Stimulated activated effector memory CD8-positive, alpha-beta T cell treated with anti-CD3 and anti-CD28 coated beads, Interleukin-12 subunit alpha, Interleukin-12 subunit beta, amount 100 ng/mL, for 72 hours (primary cell): ENCODE measurements at regions not wholly inside any gene's neighbourhood (a gene's known extent, or its start where the extent isn't known, plus 50 kb on each side); places are given as distances from the start of the nearest gene placed in this dataset.

Experiments
- ATAC-seq: fragments of 150-1000 bp; cut with Tn5 transposase; 2 replicates; pipeline ENCODE4 v1.10.0; 2021
- DNase-seq, 2 donors: peaks; one replicate each; pipeline ENCODE4 v3.0.0; 2021 to 2022; ENCODE audit warnings: low spot score in 2 of 2
- H3K27ac Mint-ChIP-seq: one replicate; pipeline ENCODE4 v1.8.0; 2022; ENCODE audit warnings: mild to moderate bottlenecking, mixed read lengths
- H3K36me3 Mint-ChIP-seq: one replicate; pipeline ENCODE4 v1.8.0; 2022; ENCODE audit warnings: mild to moderate bottlenecking, mixed read lengths
- H3K4me1 Mint-ChIP-seq: one replicate; pipeline ENCODE4 v1.8.0; 2022; ENCODE audit warnings: mixed read lengths
- H3K4me3 Mint-ChIP-seq: one replicate; pipeline ENCODE4 v1.8.0; 2022; ENCODE audit warnings: mild to moderate bottlenecking, mixed read lengths
- H3K9me3 Mint-ChIP-seq: one replicate; pipeline ENCODE4 v1.8.0; 2022; ENCODE audit warnings: mixed read lengths

DNA sequence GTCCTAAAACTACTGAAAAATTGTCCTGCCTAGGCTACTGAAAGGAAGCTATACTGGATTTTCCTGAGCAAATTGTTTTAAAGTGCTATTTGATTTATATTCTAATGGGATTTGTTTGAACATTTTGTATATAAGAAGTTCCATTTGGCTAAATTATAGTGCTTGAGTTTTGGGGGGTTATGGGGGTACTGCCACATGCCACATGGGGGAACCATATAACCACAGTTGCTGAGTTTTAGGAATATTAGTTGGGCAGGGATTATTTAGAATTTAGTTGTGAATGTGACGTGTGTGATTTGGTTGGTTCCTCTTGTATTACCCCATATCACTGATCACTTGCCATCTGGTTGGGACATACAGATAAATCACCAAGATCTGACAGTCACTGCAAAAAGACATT lies 224.5 kb upstream of the TAPT1 start:
- Mint-ChIP-seq H3K4me3 (no peak overlapping the region), H3K36me3 (no peaks in the 10 kb centered on the region), H3K27ac (no peak overlapping the region), H3K4me1 (no peaks in the 10 kb centered on the region), H3K9me3 (no peaks in the 10 kb centered on the region)
- DNase-seq (no peak), ATAC-seq (no peak)

- ATAC-seq (no peak), DNase-seq (no peak)
- no peak overlapping the region for H3K27ac Mint-ChIP-seq
- no peaks in the 10 kb centered on the region for H3K9me3 Mint-ChIP-seq
- no peaks in the 10 kb centered on the region for H3K36me3 Mint-ChIP-seq
- H3K4me3 Mint-ChIP-seq, result no peak overlapping the region
- no peaks in the 10 kb centered on the region for H3K4me1 Mint-ChIP-seq
Observed at GRCh38 chr4:16450031-16450430, 223.8 kb upstream of the TAPT1 start.

- H3K4me1 Mint-ChIP-seq, result no peaks in the 10 kb centered on the region
- no peaks in the 10 kb centered on the region for H3K36me3 Mint-ChIP-seq
- no peaks in the 10 kb centered on the region for H3K9me3 Mint-ChIP-seq
- no peak overlapping the region for H3K4me3 Mint-ChIP-seq
- no peak overlapping the region for H3K27ac Mint-ChIP-seq
- ATAC-seq, result no peak
- DNase-seq, result no peak
Observed at GRCh38 chr4:16449406-16449805, 223.1 kb upstream of the TAPT1 start.

DNA sequence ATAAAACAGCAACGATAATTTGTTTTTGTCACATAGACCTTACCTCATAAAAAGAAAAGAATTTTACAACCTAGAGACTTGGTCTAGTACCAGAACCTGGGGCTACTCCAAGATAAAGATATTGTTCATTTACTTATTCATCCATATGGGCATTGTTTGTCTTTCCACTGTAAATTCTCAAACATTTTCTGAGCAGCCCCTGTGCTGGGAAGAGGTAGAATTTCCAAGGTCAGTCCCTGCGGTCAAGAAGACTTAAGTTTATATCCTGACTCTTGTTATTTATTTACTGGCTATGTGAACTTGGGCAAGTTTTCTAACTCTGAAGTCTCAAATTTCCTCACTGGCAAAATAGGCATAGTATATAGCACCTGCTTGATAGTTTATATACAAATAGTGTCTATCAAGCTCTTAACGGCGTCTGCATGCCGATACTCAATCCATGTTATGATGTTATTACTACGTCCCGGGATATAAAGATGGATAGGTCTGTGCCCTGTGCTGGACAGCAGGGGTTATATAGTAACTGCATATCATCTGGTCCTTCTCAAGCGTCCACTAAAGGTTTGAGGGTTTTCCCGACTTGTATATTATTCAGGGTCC lies 222.1 kb upstream of the TAPT1 start:
- H3K4me3 Mint-ChIP-seq, result no peak overlapping the region
- H3K4me1 Mint-ChIP-seq, result no peaks in the 10 kb centered on the region
- H3K36me3 Mint-ChIP-seq, result no peaks in the 10 kb centered on the region
- no peak for DNase-seq
- H3K27ac Mint-ChIP-seq, result no peak overlapping the region
- H3K9me3 Mint-ChIP-seq, result no peaks in the 10 kb centered on the region
- no peak for ATAC-seq

DNA sequence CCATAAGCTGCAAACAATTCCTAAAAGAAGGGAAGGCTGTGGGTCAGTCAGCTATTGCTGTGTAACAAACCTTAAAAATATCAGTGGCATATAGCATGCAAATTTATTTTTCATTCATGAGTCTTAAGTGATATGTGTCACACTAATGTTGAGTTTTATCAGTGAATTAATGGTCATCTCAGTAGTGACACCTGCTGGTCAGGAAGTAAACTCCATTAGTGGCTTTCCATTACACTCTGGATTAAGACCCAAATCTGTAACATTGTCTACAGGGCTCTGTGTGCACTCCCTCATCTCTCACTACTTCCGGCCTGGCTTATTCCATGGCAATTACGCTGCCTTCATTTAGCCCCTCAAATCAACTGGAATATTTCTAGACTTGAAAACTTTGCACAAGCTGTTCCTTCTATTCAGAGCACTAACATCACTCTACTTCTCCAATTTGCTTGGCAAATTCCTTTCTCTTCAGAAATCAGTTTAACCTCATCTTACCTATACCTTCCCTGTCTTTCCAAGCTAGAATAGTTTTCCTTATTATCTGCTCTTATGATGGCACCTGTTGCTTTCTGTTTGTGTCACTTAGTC lies 217.3 kb upstream of the TAPT1 start:
- peak; percentile 55 for ATAC-seq

GRCh38 chr4:16442296-16442695 lies 216.0 kb upstream of the TAPT1 start:
- DNase-seq (no peak), ATAC-seq (no peak)
- no peaks in the 10 kb centered on the region for H3K36me3 Mint-ChIP-seq
- H3K27ac Mint-ChIP-seq, result no peak overlapping the region
- no peaks in the 10 kb centered on the region for H3K4me1 Mint-ChIP-seq
- no peak overlapping the region for H3K4me3 Mint-ChIP-seq
- peaks cover 2% of the 10 kb centered on the region for H3K9me3 Mint-ChIP-seq

More for the DNA sequence above, 217.3 kb upstream of the TAPT1 start:
- H3K4me3 Mint-ChIP-seq, result no peak overlapping the region
- H3K4me1 Mint-ChIP-seq, result no peaks in the 10 kb centered on the region
- peaks cover under 1% of the 10 kb centered on the region for H3K9me3 Mint-ChIP-seq
- H3K27ac Mint-ChIP-seq, result no peak overlapping the region
- no peaks in the 10 kb centered on the region for H3K36me3 Mint-ChIP-seq
- no peak for DNase-seq

GRCh38 chr4:16439768-16440167 lies 213.5 kb upstream of the TAPT1 start:
- Mint-ChIP-seq H3K27ac (no peak overlapping the region), H3K9me3 (peaks cover 2% of the 10 kb centered on the region), H3K4me3 (no peak overlapping the region), H3K36me3 (no peaks in the 10 kb centered on the region), H3K4me1 (no peaks in the 10 kb centered on the region)
- DNase-seq (no peak), ATAC-seq (no peak)

DNA sequence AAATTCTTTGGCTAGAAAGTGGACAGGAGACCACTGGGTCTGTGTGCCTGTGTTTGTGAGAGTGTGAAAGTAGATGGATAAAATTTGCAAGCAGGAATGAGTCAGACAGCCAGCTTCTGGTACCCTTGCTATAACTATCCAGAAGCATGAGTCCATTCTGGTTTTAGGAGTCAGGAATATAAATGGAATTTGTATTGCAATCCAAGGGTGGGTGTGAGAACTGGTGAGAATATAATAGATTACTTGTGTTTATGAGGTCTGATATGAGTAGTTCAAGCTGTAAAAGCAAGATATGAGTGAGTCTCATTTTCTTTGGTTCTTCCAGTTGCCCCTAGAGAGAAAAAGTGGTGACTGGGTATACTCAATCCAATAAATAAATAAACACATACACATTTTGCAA lies 212.7 kb upstream of the TAPT1 start:
- Mint-ChIP-seq H3K27ac (no peak overlapping the region), H3K4me1 (no peaks in the 10 kb centered on the region), H3K4me3 (no peak overlapping the region), H3K9me3 (peaks cover 2% of the 10 kb centered on the region), H3K36me3 (no peaks in the 10 kb centered on the region)
- ATAC-seq (no peak), DNase-seq (no peak)

GRCh38 chr4:16437836-16438235 lies 211.6 kb upstream of the TAPT1 start:
- Mint-ChIP-seq H3K27ac (no peak overlapping the region), H3K4me1 (no peaks in the 10 kb centered on the region), H3K9me3 (peaks cover 2% of the 10 kb centered on the region), H3K4me3 (no peak overlapping the region), H3K36me3 (no peaks in the 10 kb centered on the region)
- ATAC-seq (no peak), DNase-seq (no peak)

DNA sequence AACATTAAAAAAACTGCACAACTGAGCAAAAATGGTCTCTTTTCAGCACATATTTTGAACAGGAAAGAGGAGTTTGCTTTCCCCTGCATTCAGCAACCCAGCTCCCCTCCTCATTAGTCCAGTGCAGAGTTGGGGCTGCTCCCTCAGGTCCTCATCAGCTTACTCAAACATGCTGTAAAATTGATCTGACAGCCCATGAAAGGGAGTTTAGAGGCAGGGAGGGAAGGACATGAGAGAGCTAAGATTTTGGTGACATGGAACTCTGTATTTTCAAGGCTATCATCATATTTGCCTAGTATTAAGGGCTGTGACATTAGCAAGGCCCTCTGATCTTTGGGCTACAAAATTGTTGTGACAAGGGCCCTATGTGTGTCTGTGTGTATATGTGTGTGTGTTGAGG lies 205.6 kb upstream of the TAPT1 start:
- DNase-seq, result no peak
- H3K27ac Mint-ChIP-seq, result no peak overlapping the region
- no peaks in the 10 kb centered on the region for H3K4me1 Mint-ChIP-seq
- no peaks in the 10 kb centered on the region for H3K36me3 Mint-ChIP-seq
- no peak for ATAC-seq
- H3K4me3 Mint-ChIP-seq, result no peak overlapping the region
- H3K9me3 Mint-ChIP-seq, result no peaks in the 10 kb centered on the region

GRCh38 chr4:16418814-16419213 lies 192.5 kb upstream of the TAPT1 start:
- H3K4me1 Mint-ChIP-seq, result no peaks in the 10 kb centered on the region
- no peak overlapping the region for H3K4me3 Mint-ChIP-seq
- H3K9me3 Mint-ChIP-seq, result peaks cover 3% of the 10 kb centered on the region
- H3K36me3 Mint-ChIP-seq, result no peaks in the 10 kb centered on the region
- ATAC-seq (no peak), DNase-seq (no peak)
- H3K27ac Mint-ChIP-seq, result no peak overlapping the region

DNA sequence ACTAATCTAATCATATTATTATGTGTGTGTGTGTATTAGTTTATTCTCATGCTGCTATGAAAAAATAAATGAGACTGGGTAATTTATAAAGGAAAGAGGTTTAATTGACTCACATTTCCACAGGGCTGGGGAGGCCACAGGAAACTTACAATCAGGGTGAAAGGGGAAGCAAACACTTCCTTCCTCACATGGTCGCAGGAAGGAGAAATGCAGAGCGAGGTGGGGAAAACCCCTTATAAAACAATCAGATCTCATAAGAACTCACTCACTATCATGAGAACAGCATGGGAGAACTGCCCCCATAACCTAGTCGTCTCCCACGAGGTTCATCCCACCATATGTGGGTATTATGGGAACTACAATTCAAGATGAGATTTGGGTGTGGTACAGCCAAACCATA lies 190.9 kb upstream of the TAPT1 start:
- Mint-ChIP-seq H3K36me3 (no peaks in the 10 kb centered on the region), H3K27ac (no peak overlapping the region), H3K4me3 (no peak overlapping the region), H3K4me1 (no peaks in the 10 kb centered on the region), H3K9me3 (peaks cover 3% of the 10 kb centered on the region)
- no peak for ATAC-seq
- DNase-seq, result no peak

DNA sequence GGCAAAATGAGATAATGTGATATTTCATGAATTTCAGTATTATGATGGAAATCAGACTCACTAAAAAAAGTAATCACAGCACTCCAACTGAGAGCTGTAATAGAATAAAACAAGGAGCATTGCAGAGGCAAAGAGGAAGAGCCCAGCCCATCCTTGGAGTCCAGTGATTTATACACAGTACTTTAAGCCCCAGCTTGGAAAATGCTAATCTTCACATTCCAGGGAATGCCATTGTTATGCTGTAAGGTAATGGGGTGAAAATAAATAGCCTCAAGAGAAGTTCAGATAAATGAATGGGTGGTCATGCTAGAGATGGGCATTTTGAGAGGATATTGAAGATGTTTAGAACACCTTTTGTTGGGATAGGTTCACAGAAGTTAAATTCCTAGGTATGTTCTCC lies 190.3 kb upstream of the TAPT1 start:
- no peak for ATAC-seq
- Mint-ChIP-seq H3K9me3 (peaks cover 3% of the 10 kb centered on the region), H3K4me1 (no peaks in the 10 kb centered on the region), H3K27ac (no peak overlapping the region), H3K4me3 (no peak overlapping the region), H3K36me3 (no peaks in the 10 kb centered on the region)
- DNase-seq, result no peak

DNA sequence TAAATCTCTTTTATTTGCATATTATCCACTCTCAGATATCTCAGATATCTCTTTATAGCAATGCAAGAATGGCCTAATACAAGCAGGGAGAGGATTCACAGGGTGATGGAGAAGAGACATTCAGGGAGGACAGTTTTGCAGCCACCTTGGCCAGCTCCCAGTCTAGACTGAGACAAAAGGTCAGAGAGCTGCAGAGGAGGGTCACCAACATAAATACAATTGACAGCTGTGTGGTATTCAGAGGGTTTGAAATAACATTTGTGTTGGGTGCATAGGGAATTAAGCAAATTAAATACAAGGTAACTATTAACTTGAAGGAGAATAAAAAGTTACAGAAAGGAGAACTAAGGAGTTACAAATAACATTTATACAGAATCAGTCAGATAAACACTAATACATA lies 189.5 kb upstream of the TAPT1 start:
- H3K4me3 Mint-ChIP-seq, result no peak overlapping the region
- no peaks in the 10 kb centered on the region for H3K4me1 Mint-ChIP-seq
- H3K27ac Mint-ChIP-seq, result no peak overlapping the region
- ATAC-seq (no peak), DNase-seq (no peak)
- no peaks in the 10 kb centered on the region for H3K36me3 Mint-ChIP-seq
- H3K9me3 Mint-ChIP-seq, result peaks cover 3% of the 10 kb centered on the region

- Mint-ChIP-seq H3K36me3 (no peaks in the 10 kb centered on the region), H3K27ac (no peak overlapping the region), H3K4me3 (no peak overlapping the region), H3K9me3 (no peaks in the 10 kb centered on the region), H3K4me1 (no peaks in the 10 kb centered on the region)
- ATAC-seq (no peak), DNase-seq (no peak)
Observed at GRCh38 chr4:16413814-16414555, 187.7 kb upstream of the TAPT1 start.

GRCh38 chr4:16411501-16412085 lies 185.3 kb upstream of the TAPT1 start:
- ATAC-seq, result no peak
- Mint-ChIP-seq H3K4me1 (no peaks in the 10 kb centered on the region), H3K4me3 (no peak overlapping the region), H3K9me3 (no peaks in the 10 kb centered on the region), H3K27ac (no peak overlapping the region), H3K36me3 (no peaks in the 10 kb centered on the region)
- DNase-seq, result no peak
